ENCODE measurements at regions not wholly inside any gene's neighbourhood (a gene's known extent, or its start where the extent isn't known, plus 50 kb on each side); places are given as distances from the start of the nearest gene placed in this dataset.

- Histone ChIP-seq H3K4me3 (ENCODE audit: low read depth in 1 of 2, low read length in 1 of 2) (no peak overlapping the region), H3K27me3 (no peaks in the 10 kb centered on the region), H3K36me3 (no peaks in the 10 kb centered on the region), H3K9me3 (no peaks in the 10 kb centered on the region), H3K27ac (no peak overlapping the region), H3K4me1 (ENCODE audit: control insufficient read depth in 1 of 2, insufficient read depth in 1 of 2, low read depth in 1 of 2, low read length in 1 of 2) (no peaks in the 10 kb centered on the region)
- TF ChIP-seq CTCF (IDR thresholded peaks at IDR 0.05) = no peak
Observed at GRCh38 chr12:11564984-11565651, 84.4 kb upstream of the ETV6 start.

GRCh38 chr12:11565752-11566151, 83.7 kb upstream of the ETV6 start:
- no peaks in the 10 kb centered on the region for H3K36me3 ChIP-seq
- TF ChIP-seq CTCF (IDR thresholded peaks at IDR 0.05) = no peak
- H3K4me3 ChIP-seq (ENCODE audit: low read depth in 1 of 2, low read length in 1 of 2) = no peak overlapping the region
- H3K4me1 ChIP-seq (ENCODE audit: control insufficient read depth in 1 of 2, insufficient read depth in 1 of 2, low read depth in 1 of 2, low read length in 1 of 2) = no peaks in the 10 kb centered on the region
- no peak overlapping the region for H3K27ac ChIP-seq
- H3K27me3 ChIP-seq = no peaks in the 10 kb centered on the region
- no peaks in the 10 kb centered on the region for H3K9me3 ChIP-seq

GRCh38 chr12:11568155-11568761, 81.2 kb upstream of the ETV6 start:
- Histone ChIP-seq H3K27ac (no peak overlapping the region), H3K36me3 (no peaks in the 10 kb centered on the region), H3K27me3 (no peaks in the 10 kb centered on the region), H3K9me3 (no peaks in the 10 kb centered on the region), H3K4me1 (ENCODE audit: control insufficient read depth in 1 of 2, insufficient read depth in 1 of 2, low read depth in 1 of 2, low read length in 1 of 2) (no peaks in the 10 kb centered on the region), H3K4me3 (ENCODE audit: low read depth in 1 of 2, low read length in 1 of 2) (no peak overlapping the region)
- no peak for TF ChIP-seq CTCF (IDR thresholded peaks at IDR 0.05)

GRCh38 chr12:11568762-11569478, 80.6 kb upstream of the ETV6 start:
- TF ChIP-seq CTCF (IDR thresholded peaks at IDR 0.05) = no peak
- Histone ChIP-seq H3K4me3 (ENCODE audit: low read depth in 1 of 2, low read length in 1 of 2) (no peak overlapping the region), H3K4me1 (ENCODE audit: control insufficient read depth in 1 of 2, insufficient read depth in 1 of 2, low read depth in 1 of 2, low read length in 1 of 2) (no peaks in the 10 kb centered on the region), H3K27ac (no peak overlapping the region), H3K36me3 (no peaks in the 10 kb centered on the region), H3K9me3 (no peaks in the 10 kb centered on the region), H3K27me3 (no peaks in the 10 kb centered on the region)

GRCh38 chr12:11569716-11570115, 79.8 kb upstream of the ETV6 start:
- H3K9me3 ChIP-seq = no peaks in the 10 kb centered on the region
- no peaks in the 10 kb centered on the region for H3K36me3 ChIP-seq
- no peak overlapping the region for H3K27ac ChIP-seq
- no peak for TF ChIP-seq CTCF (IDR thresholded peaks at IDR 0.05)
- H3K4me3 ChIP-seq (ENCODE audit: low read depth in 1 of 2, low read length in 1 of 2) = no peak overlapping the region
- no peaks in the 10 kb centered on the region for H3K4me1 ChIP-seq (ENCODE audit: control insufficient read depth in 1 of 2, insufficient read depth in 1 of 2, low read depth in 1 of 2, low read length in 1 of 2)
- H3K27me3 ChIP-seq = no peaks in the 10 kb centered on the region
